ENCODE measurements at regions not wholly inside any gene's neighbourhood (a gene's known extent, or its start where the extent isn't known, plus 50 kb on each side); places are given as distances from the start of the nearest gene placed in this dataset.
"Not testable (repeated sequence)": the region's sequence is repeated elsewhere in the genome, so short reads cannot be mapped to it uniquely, and the experiment has no call there.

GRCh38 chr3:22013641-22014040 is 262.6 kb upstream of the ZNF385D start:
- no peak for TF ChIP-seq FOXP2 (optimal IDR thresholded peaks at IDR 0.05; ENCODE audit: control extremely low read depth, extremely low read length, insufficient read depth)
- no peak for TF ChIP-seq EZH2 (IDR thresholded peaks at IDR 0.05)
- no peak for TF ChIP-seq POLR2AphosphoS5 (IDR thresholded peaks at IDR 0.05; ENCODE audit: borderline replicate concordance, low read depth, low read length)
- Histone ChIP-seq H3K4me3 (no peak overlapping the region), H3K36me3 (ENCODE audit: insufficient read depth, low read length) (no peaks in the 10 kb centered on the region), H3K9me3 (ENCODE audit: low read depth, low read length) (no peaks in the 10 kb centered on the region), H3K9ac (ENCODE audit: insufficient read length) (no peak overlapping the region), H3K27ac (no peak overlapping the region)
- no peak for DNase-seq (ENCODE audit: low read depth, low spot score)

GRCh38 chr3:22016197-22016596 is 265.2 kb upstream of the ZNF385D start:
- no peaks in the 10 kb centered on the region for H3K36me3 ChIP-seq (ENCODE audit: insufficient read depth, low read length)
- H3K9me3 ChIP-seq (ENCODE audit: low read depth, low read length) = no peaks in the 10 kb centered on the region
- TF ChIP-seq EZH2 (IDR thresholded peaks at IDR 0.05) = no peak
- TF ChIP-seq FOXP2 (optimal IDR thresholded peaks at IDR 0.05; ENCODE audit: control extremely low read depth, extremely low read length, insufficient read depth) = no peak
- no peak for TF ChIP-seq POLR2AphosphoS5 (IDR thresholded peaks at IDR 0.05; ENCODE audit: borderline replicate concordance, low read depth, low read length)
- H3K27ac ChIP-seq = no peak overlapping the region
- no peak overlapping the region for H3K4me3 ChIP-seq
- no peak overlapping the region for H3K9ac ChIP-seq (ENCODE audit: insufficient read length)
- DNase-seq (ENCODE audit: low read depth, low spot score) = no peak

GRCh38 chr3:22024638-22025037 is 273.6 kb upstream of the ZNF385D start:
- H3K9ac ChIP-seq (ENCODE audit: insufficient read length); DNase-seq (ENCODE audit: low read depth, low spot score); H3K4me3 ChIP-seq; H3K36me3 ChIP-seq (ENCODE audit: insufficient read depth, low read length); H3K9me3 ChIP-seq (ENCODE audit: low read depth, low read length); H3K27ac ChIP-seq: not testable (repeated sequence)

- TF ChIP-seq EZH2 (IDR thresholded peaks at IDR 0.05) (no peak), FOXP2 (optimal IDR thresholded peaks at IDR 0.05; ENCODE audit: control extremely low read depth, extremely low read length, insufficient read depth) (no peak), POLR2AphosphoS5 (IDR thresholded peaks at IDR 0.05; ENCODE audit: borderline replicate concordance, low read depth, low read length) (no peak)
- Histone ChIP-seq H3K27ac (no peak overlapping the region), H3K36me3 (ENCODE audit: insufficient read depth, low read length) (no peaks in the 10 kb centered on the region), H3K9me3 (ENCODE audit: low read depth, low read length) (no peaks in the 10 kb centered on the region), H3K4me3 (no peak overlapping the region), H3K9ac (ENCODE audit: insufficient read length) (no peak overlapping the region)
- no peak for DNase-seq (ENCODE audit: low read depth, low spot score)
These were observed 278.5 kb upstream of the ZNF385D start for GRCh38 chr3:22029480-22029879.

- H3K9me3 ChIP-seq (ENCODE audit: low read depth, low read length) = no peaks in the 10 kb centered on the region
- H3K36me3 ChIP-seq (ENCODE audit: insufficient read depth, low read length) = no peaks in the 10 kb centered on the region
- no peak overlapping the region for H3K4me3 ChIP-seq
- no peak overlapping the region for H3K27ac ChIP-seq
- no peak for DNase-seq (ENCODE audit: low read depth, low spot score)
- TF ChIP-seq POLR2AphosphoS5 (IDR thresholded peaks at IDR 0.05; ENCODE audit: borderline replicate concordance, low read depth, low read length) = no peak
- no peak for TF ChIP-seq FOXP2 (optimal IDR thresholded peaks at IDR 0.05; ENCODE audit: control extremely low read depth, extremely low read length, insufficient read depth)
- no peak for TF ChIP-seq EZH2 (IDR thresholded peaks at IDR 0.05)
- no peak overlapping the region for H3K9ac ChIP-seq (ENCODE audit: insufficient read length)
These were observed 288.2 kb upstream of the ZNF385D start for GRCh38 chr3:22039161-22039560.

- no peak overlapping the region for H3K4me3 ChIP-seq
- H3K36me3 ChIP-seq (ENCODE audit: insufficient read depth, low read length) = no peaks in the 10 kb centered on the region
- H3K9me3 ChIP-seq (ENCODE audit: low read depth, low read length) = no peaks in the 10 kb centered on the region
- TF ChIP-seq POLR2AphosphoS5 (IDR thresholded peaks at IDR 0.05; ENCODE audit: borderline replicate concordance, low read depth, low read length) (no peak), FOXP2 (optimal IDR thresholded peaks at IDR 0.05; ENCODE audit: control extremely low read depth, extremely low read length, insufficient read depth) (no peak), EZH2 (IDR thresholded peaks at IDR 0.05) (no peak)
- H3K27ac ChIP-seq = no peak overlapping the region
- H3K9ac ChIP-seq (ENCODE audit: insufficient read length) = no peak overlapping the region
- no peak for DNase-seq (ENCODE audit: low read depth, low spot score)
These were observed 289.1 kb upstream of the ZNF385D start for GRCh38 chr3:22040150-22040549.

GRCh38 chr3:22045882-22046281 is 294.9 kb upstream of the ZNF385D start:
- no peak for DNase-seq (ENCODE audit: low read depth, low spot score)
- H3K9me3 ChIP-seq (ENCODE audit: low read depth, low read length) = no peaks in the 10 kb centered on the region
- no peak overlapping the region for H3K27ac ChIP-seq
- H3K9ac ChIP-seq (ENCODE audit: insufficient read length) = no peak overlapping the region
- no peaks in the 10 kb centered on the region for H3K36me3 ChIP-seq (ENCODE audit: insufficient read depth, low read length)
- no peak overlapping the region for H3K4me3 ChIP-seq
- TF ChIP-seq FOXP2 (optimal IDR thresholded peaks at IDR 0.05; ENCODE audit: control extremely low read depth, extremely low read length, insufficient read depth) (no peak), POLR2AphosphoS5 (IDR thresholded peaks at IDR 0.05; ENCODE audit: borderline replicate concordance, low read depth, low read length) (no peak), EZH2 (IDR thresholded peaks at IDR 0.05) (no peak)

GRCh38 chr3:22063500-22063899 is 312.5 kb upstream of the ZNF385D start:
- Histone ChIP-seq H3K27ac (no peak overlapping the region), H3K9ac (ENCODE audit: insufficient read length) (no peak overlapping the region), H3K4me3 (no peak overlapping the region), H3K36me3 (ENCODE audit: insufficient read depth, low read length) (no peaks in the 10 kb centered on the region), H3K9me3 (ENCODE audit: low read depth, low read length) (no peaks in the 10 kb centered on the region)
- DNase-seq (ENCODE audit: low read depth, low spot score) = no peak
- no peak for TF ChIP-seq POLR2AphosphoS5 (IDR thresholded peaks at IDR 0.05; ENCODE audit: borderline replicate concordance, low read depth, low read length)
- TF ChIP-seq FOXP2 (optimal IDR thresholded peaks at IDR 0.05; ENCODE audit: control extremely low read depth, extremely low read length, insufficient read depth) = no peak
- no peak for TF ChIP-seq EZH2 (IDR thresholded peaks at IDR 0.05)

- Histone ChIP-seq H3K4me3 (no peak overlapping the region), H3K9ac (ENCODE audit: insufficient read length) (no peak overlapping the region), H3K36me3 (ENCODE audit: insufficient read depth, low read length) (no peaks in the 10 kb centered on the region), H3K27ac (no peak overlapping the region), H3K9me3 (ENCODE audit: low read depth, low read length) (no peaks in the 10 kb centered on the region)
- TF ChIP-seq EZH2 (IDR thresholded peaks at IDR 0.05) (no peak), FOXP2 (optimal IDR thresholded peaks at IDR 0.05; ENCODE audit: control extremely low read depth, extremely low read length, insufficient read depth) (no peak), POLR2AphosphoS5 (IDR thresholded peaks at IDR 0.05; ENCODE audit: borderline replicate concordance, low read depth, low read length) (no peak)
- DNase-seq (ENCODE audit: low read depth, low spot score) = no peak
These were observed 317.6 kb upstream of the ZNF385D start for GRCh38 chr3:22068619-22069018.

Data from SK-N-MC (cell line).